ENCODE measurements at regions not wholly inside any gene's neighbourhood (a gene's known extent, or its start where the extent isn't known, plus 50 kb on each side); places are given as distances from the start of the nearest gene placed in this dataset.

- Mint-ChIP-seq H3K4me1 (peaks cover 12% of the 10 kb centered on the region), H3K9me3 (peaks cover 3% of the 10 kb centered on the region)
- TF ChIP-seq CTCF (IDR thresholded peaks at IDR 0.05; ENCODE audit: unreplicated experiment), result no peak
Measured at GRCh38 chr2:17051538-17051937, 385.9 kb upstream of the CYRIA start.

GRCh38 chr2:17043173-17043572 is 377.5 kb upstream of the CYRIA start:
- Mint-ChIP-seq H3K4me1 (peaks cover 2% of the 10 kb centered on the region), H3K9me3 (peaks cover 5% of the 10 kb centered on the region), H3K27me3 (ENCODE audit: low read depth) (peaks cover 8% of the 10 kb centered on the region), H3K36me3 (no peaks in the 10 kb centered on the region), H3K4me3 (no peak overlapping the region), H3K27ac (no peak overlapping the region)
- DNase-seq (ENCODE audit: low spot score in 2 of 2, unreplicated experiment in 2 of 2), result no peak
- no peak for TF ChIP-seq CTCF (IDR thresholded peaks at IDR 0.05; ENCODE audit: unreplicated experiment)

More at GRCh38 chr2:17051538-17051937, 385.9 kb upstream of the CYRIA start:
- no peak for DNase-seq (ENCODE audit: low spot score in 2 of 2, unreplicated experiment in 2 of 2)
- H3K4me3 Mint-ChIP-seq, result no peak overlapping the region
- H3K27me3 Mint-ChIP-seq (ENCODE audit: low read depth), result peaks cover 23% of the 10 kb centered on the region
- no peaks in the 10 kb centered on the region for H3K36me3 Mint-ChIP-seq
- no peak overlapping the region for H3K27ac Mint-ChIP-seq

GRCh38 chr2:17036361-17036760 is 370.7 kb upstream of the CYRIA start:
- no peak for DNase-seq (ENCODE audit: low spot score in 2 of 2, unreplicated experiment in 2 of 2)
- TF ChIP-seq CTCF (IDR thresholded peaks at IDR 0.05; ENCODE audit: unreplicated experiment), result no peak
- no peak overlapping the region for H3K27ac Mint-ChIP-seq
- H3K9me3 Mint-ChIP-seq, result peaks cover 6% of the 10 kb centered on the region
- H3K36me3 Mint-ChIP-seq, result no peaks in the 10 kb centered on the region
- no peaks in the 10 kb centered on the region for H3K4me1 Mint-ChIP-seq
- no peaks in the 10 kb centered on the region for H3K27me3 Mint-ChIP-seq (ENCODE audit: low read depth)
- no peak overlapping the region for H3K4me3 Mint-ChIP-seq

GRCh38 chr2:17035010-17035409 is 369.4 kb upstream of the CYRIA start:
- H3K27me3 Mint-ChIP-seq (ENCODE audit: low read depth), result no peaks in the 10 kb centered on the region
- no peaks in the 10 kb centered on the region for H3K36me3 Mint-ChIP-seq
- H3K4me1 Mint-ChIP-seq, result no peaks in the 10 kb centered on the region
- no peak overlapping the region for H3K4me3 Mint-ChIP-seq
- H3K27ac Mint-ChIP-seq, result no peak overlapping the region
- no peak for DNase-seq (ENCODE audit: low spot score in 2 of 2, unreplicated experiment in 2 of 2)
- H3K9me3 Mint-ChIP-seq, result peaks cover 6% of the 10 kb centered on the region
- TF ChIP-seq CTCF (IDR thresholded peaks at IDR 0.05; ENCODE audit: unreplicated experiment), result no peak

GRCh38 chr2:17030047-17030446 is 364.4 kb upstream of the CYRIA start:
- Mint-ChIP-seq H3K27ac (no peak overlapping the region), H3K36me3 (no peaks in the 10 kb centered on the region), H3K9me3 (peaks cover 6% of the 10 kb centered on the region), H3K4me1 (no peaks in the 10 kb centered on the region), H3K27me3 (ENCODE audit: low read depth) (peaks cover 5% of the 10 kb centered on the region), H3K4me3 (no peak overlapping the region)
- no peak for DNase-seq (ENCODE audit: low spot score in 2 of 2, unreplicated experiment in 2 of 2)
- no peak for TF ChIP-seq CTCF (IDR thresholded peaks at IDR 0.05; ENCODE audit: unreplicated experiment)

GRCh38 chr2:17012297-17012696 is 346.7 kb upstream of the CYRIA start:
- peaks cover 1% of the 10 kb centered on the region for H3K4me1 Mint-ChIP-seq
- H3K27ac Mint-ChIP-seq, result no peak overlapping the region
- no peak overlapping the region for H3K4me3 Mint-ChIP-seq
- H3K36me3 Mint-ChIP-seq, result no peaks in the 10 kb centered on the region
- TF ChIP-seq CTCF (IDR thresholded peaks at IDR 0.05; ENCODE audit: unreplicated experiment), result no peak
- H3K9me3 Mint-ChIP-seq, result no peaks in the 10 kb centered on the region
- H3K27me3 Mint-ChIP-seq (ENCODE audit: low read depth), result no peaks in the 10 kb centered on the region
- no peak for DNase-seq (ENCODE audit: low spot score in 2 of 2, unreplicated experiment in 2 of 2)
